ENCODE measurements at regions not wholly inside any gene's neighbourhood (a gene's known extent, or its start where the extent isn't known, plus 50 kb on each side); places are given as distances from the start of the nearest gene placed in this dataset.

DNA sequence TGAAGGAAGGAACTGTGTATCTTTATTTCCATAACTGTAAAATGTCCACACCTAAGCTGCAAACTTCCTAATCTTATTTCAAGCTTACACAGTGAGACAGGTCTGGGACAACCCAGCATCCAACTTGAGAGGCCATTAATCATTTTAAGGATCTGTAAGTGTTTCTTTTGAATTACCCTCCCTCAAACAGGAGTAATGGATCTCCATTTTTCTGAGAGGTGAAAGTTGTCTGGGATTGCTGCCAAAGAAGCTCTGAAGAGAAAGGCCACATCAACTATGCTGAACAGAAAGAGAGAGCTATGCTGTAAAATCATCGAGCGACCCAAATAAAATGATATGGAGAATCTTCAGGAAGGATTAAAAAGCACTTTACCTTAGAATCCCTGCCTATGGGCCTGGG lies 131.7 kb upstream of the CPNE8 start:
- no peaks in the 10 kb centered on the region for H3K27me3 Mint-ChIP-seq (ENCODE audit: low read depth)

More for the DNA sequence above, 131.7 kb upstream of the CPNE8 start:
- Histone ChIP-seq H3K23ac (ENCODE audit: insufficient read length, low read depth, low read length) (no peak overlapping the region), H3K79me1 (ENCODE audit: insufficient read depth, low read depth, low read length, poor library complexity, severe bottlenecking) (no peaks in the 10 kb centered on the region), H2AK5ac (ENCODE audit: insufficient read length, low read length) (no peak overlapping the region), H2BK120ac (ENCODE audit: low read depth, low read length, poor library complexity, severe bottlenecking) (no peak overlapping the region), H3K4ac (ENCODE audit: low read depth, low read length) (no peak overlapping the region), H2BK12ac (ENCODE audit: insufficient read length, low read depth, low read length) (no peak overlapping the region), H4K8ac (replicated peaks; ENCODE audit: insufficient read length, low read depth, low read length) (no peak overlapping the region), H2BK20ac (ENCODE audit: low read depth, low read length, poor library complexity, severe bottlenecking) (no peak overlapping the region), H4K91ac (ENCODE audit: insufficient read length, low read depth, low read length) (no peak overlapping the region), H3K4me2 (ENCODE audit: insufficient read depth, insufficient read length, low read length) (no peak overlapping the region), H2BK5ac (ENCODE audit: insufficient read length, low read length) (no peak overlapping the region), H3K4me1 (ENCODE audit: insufficient read depth, low read length) (no peaks in the 10 kb centered on the region), H3K18ac (ENCODE audit: insufficient read length, low read depth, low read length) (no peak overlapping the region), H3K9ac (ENCODE audit: extremely low read depth, insufficient read length, low read length) (no peak overlapping the region), H3K56ac (ENCODE audit: insufficient read length, low read depth, low read length) (no peak overlapping the region), H3K27me3 (ENCODE audit: insufficient read depth, low read length) (no peaks in the 10 kb centered on the region), H2BK15ac (ENCODE audit: low read depth, low read length) (no peak overlapping the region), H3T11ph (ENCODE audit: low read length) (no peak overlapping the region), H3K23me2 (ENCODE audit: insufficient read length, low read depth, low read length, poor library complexity, severe bottlenecking) (no peaks in the 10 kb centered on the region), H3K79me2 (ENCODE audit: insufficient read depth, low read length) (no peaks in the 10 kb centered on the region), H3K9me3 (ENCODE audit: control insufficient read depth, low read depth, low read length) (no peaks in the 10 kb centered on the region), H2AFZ (ENCODE audit: low read length) (no peak overlapping the region), H3K14ac (ENCODE audit: insufficient read depth, low read length) (no peak overlapping the region), H4K20me1 (ENCODE audit: control insufficient read depth, insufficient read depth, insufficient read length) (no peaks in the 10 kb centered on the region), H4K5ac (ENCODE audit: insufficient read length, low read depth, low read length) (no peak overlapping the region), H3K27ac (ENCODE audit: insufficient read length, low read depth, low read length) (no peak overlapping the region)
- WGBS (ENCODE audit: extremely low coverage, insufficient read length, low lambda C conversion rate): no CpG with 5 or more reads among the region's 2 CpGs
- no peaks in the 10 kb centered on the region for H3K4me1 Mint-ChIP-seq
- H3K36me3 Mint-ChIP-seq (ENCODE audit: insufficient read depth in 1 of 3, low read depth in 3 of 3): no peaks in the 10 kb centered on the region
- no peak overlapping the region for H3K4me3 Mint-ChIP-seq
- no peak for DNase-seq
- TF ChIP-seq, protein P1, sequence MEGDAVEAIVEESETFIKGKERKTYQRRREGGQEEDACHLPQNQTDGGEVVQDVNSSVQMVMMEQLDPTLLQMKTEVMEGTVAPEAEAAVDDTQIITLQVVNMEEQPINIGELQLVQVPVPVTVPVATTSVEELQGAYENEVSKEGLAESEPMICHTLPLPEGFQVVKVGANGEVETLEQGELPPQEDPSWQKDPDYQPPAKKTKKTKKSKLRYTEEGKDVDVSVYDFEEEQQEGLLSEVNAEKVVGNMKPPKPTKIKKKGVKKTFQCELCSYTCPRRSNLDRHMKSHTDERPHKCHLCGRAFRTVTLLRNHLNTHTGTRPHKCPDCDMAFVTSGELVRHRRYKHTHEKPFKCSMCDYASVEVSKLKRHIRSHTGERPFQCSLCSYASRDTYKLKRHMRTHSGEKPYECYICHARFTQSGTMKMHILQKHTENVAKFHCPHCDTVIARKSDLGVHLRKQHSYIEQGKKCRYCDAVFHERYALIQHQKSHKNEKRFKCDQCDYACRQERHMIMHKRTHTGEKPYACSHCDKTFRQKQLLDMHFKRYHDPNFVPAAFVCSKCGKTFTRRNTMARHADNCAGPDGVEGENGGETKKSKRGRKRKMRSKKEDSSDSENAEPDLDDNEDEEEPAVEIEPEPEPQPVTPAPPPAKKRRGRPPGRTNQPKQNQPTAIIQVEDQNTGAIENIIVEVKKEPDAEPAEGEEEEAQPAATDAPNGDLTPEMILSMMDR (conservative IDR thresholded peaks at IDR 0.05): no peak
- no peak overlapping the region; a peak in 1 of 7 replicates for H3K27ac Mint-ChIP-seq
- H3K9me3 Mint-ChIP-seq: no peaks in the 10 kb centered on the region

All from H9 (cell line).